ENCODE measurements at regions not wholly inside any gene's neighbourhood (a gene's known extent, or its start where the extent isn't known, plus 50 kb on each side); places are given as distances from the start of the nearest gene placed in this dataset.

DNA sequence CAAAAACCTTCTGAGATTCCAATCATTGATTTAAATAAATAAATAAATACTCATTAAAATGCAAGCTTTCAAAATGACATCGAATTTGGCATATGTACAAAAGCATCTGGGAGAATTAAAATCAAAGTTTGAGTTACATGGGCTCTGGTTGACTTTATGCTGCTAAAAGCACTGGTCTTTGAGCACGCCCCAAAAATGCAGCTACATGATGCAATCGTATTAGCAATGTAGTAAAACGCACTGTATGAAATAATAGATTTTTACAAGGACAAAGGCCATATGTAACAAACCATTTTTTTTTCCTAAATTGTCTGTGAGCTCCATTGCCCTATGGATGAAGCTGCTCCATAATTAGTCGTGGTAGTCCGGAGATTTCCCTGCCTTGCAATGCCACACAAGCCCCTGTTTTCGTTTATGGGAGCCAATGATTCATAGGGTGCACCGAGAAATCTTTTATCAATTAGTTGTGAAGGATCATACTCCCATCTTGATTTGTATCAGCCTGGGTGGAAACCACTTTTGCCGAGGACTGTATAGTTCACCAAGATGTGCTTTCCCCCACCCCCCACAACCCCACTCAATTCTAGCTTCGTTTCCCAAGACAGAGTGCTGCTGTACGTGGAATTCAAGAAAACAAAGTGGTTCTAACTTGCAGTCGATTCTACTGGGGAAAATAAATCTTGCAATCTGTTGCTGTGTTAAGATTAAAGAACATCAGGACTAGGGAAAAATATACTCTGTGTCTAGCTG, 268.4 kb downstream of the IRS1 start:
- no peak for ATAC-seq (ENCODE audit: insufficient read depth, low FRiP score)
- WGBS, 2 donors = 81 to 89% methylated on average over 12 of the region's 12 CpGs
- Histone ChIP-seq H3K9ac (ENCODE audit: insufficient read depth in 1 of 2, low read length in 2 of 2) (no peak overlapping the region), H3K4me3 (no peak overlapping the region), H3K36me3 (ENCODE audit: control insufficient read depth in 4 of 4, insufficient read depth in 4 of 4, low read length in 4 of 4) (no peaks in the 10 kb centered on the region), H3K27ac (ENCODE audit: low read depth in 1 of 2, low read length in 1 of 2) (no peak overlapping the region), H3K27me3 (ENCODE audit: control insufficient read depth in 3 of 3, insufficient read depth in 3 of 3, low read length in 2 of 3) (no peaks in the 10 kb centered on the region), H3K9me3 (ENCODE audit: control insufficient read depth in 4 of 4, insufficient read depth in 3 of 4, low read length in 3 of 4) (no peaks in the 10 kb centered on the region), H3K4me1 (ENCODE audit: control insufficient read depth in 5 of 5, insufficient read depth in 5 of 5, low read length in 5 of 5) (peaks cover 0 to 7% (median 3%) of the 10 kb centered on the region in 5 donors)
- TF ChIP-seq, protein P1, sequence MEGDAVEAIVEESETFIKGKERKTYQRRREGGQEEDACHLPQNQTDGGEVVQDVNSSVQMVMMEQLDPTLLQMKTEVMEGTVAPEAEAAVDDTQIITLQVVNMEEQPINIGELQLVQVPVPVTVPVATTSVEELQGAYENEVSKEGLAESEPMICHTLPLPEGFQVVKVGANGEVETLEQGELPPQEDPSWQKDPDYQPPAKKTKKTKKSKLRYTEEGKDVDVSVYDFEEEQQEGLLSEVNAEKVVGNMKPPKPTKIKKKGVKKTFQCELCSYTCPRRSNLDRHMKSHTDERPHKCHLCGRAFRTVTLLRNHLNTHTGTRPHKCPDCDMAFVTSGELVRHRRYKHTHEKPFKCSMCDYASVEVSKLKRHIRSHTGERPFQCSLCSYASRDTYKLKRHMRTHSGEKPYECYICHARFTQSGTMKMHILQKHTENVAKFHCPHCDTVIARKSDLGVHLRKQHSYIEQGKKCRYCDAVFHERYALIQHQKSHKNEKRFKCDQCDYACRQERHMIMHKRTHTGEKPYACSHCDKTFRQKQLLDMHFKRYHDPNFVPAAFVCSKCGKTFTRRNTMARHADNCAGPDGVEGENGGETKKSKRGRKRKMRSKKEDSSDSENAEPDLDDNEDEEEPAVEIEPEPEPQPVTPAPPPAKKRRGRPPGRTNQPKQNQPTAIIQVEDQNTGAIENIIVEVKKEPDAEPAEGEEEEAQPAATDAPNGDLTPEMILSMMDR (IDR thresholded peaks at IDR 0.05; ENCODE audit: control extremely low read depth, extremely low read depth) = no peak
- DNase-seq = peak in 2 of 3 donors; percentile 45 to 46

DNA sequence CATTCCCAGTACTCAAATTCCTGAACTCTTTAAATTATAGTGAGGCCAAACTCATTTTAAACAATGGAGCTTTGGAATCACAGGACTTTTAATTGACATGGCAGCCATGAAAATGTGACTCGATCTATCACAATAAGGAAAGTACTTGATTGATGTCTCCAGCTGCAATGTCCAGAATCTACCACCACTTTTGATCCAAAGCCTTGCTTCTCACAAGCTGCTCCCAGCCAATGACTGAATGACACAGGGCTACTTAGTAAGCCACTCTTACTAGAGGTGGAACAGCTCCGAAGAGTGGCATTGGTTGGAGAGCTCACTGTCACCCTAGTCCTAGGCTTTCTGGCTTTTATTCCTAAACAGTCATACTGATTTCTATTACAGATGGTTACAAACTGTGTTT, 270.1 kb downstream of the IRS1 start:
- no peak for ATAC-seq (ENCODE audit: insufficient read depth, low FRiP score)
- H3K9me3 ChIP-seq (ENCODE audit: control insufficient read depth in 4 of 4, insufficient read depth in 3 of 4, low read length in 3 of 4) = no peaks in the 10 kb centered on the region
- H3K4me1 ChIP-seq (ENCODE audit: control insufficient read depth in 5 of 5, insufficient read depth in 5 of 5, low read length in 5 of 5) = peaks cover 0 to 8% (median 0%) of the 10 kb centered on the region in 5 donors
- 89 to 93% methylated on average over 2 of the region's 2 CpGs for WGBS, 2 donors
- H3K9ac ChIP-seq (ENCODE audit: insufficient read depth in 1 of 2, low read length in 2 of 2) = no peak overlapping the region
- DNase-seq = no peak
- no peak overlapping the region for H3K4me3 ChIP-seq
- no peak overlapping the region for H3K27ac ChIP-seq (ENCODE audit: low read depth in 1 of 2, low read length in 1 of 2)
- no peaks in the 10 kb centered on the region for H3K27me3 ChIP-seq (ENCODE audit: control insufficient read depth in 3 of 3, insufficient read depth in 3 of 3, low read length in 2 of 3)
- H3K36me3 ChIP-seq (ENCODE audit: control insufficient read depth in 4 of 4, insufficient read depth in 4 of 4, low read length in 4 of 4) = no peaks in the 10 kb centered on the region
- TF ChIP-seq, protein P1 (IDR thresholded peaks at IDR 0.05; ENCODE audit: control extremely low read depth, extremely low read depth) = no peak

DNA sequence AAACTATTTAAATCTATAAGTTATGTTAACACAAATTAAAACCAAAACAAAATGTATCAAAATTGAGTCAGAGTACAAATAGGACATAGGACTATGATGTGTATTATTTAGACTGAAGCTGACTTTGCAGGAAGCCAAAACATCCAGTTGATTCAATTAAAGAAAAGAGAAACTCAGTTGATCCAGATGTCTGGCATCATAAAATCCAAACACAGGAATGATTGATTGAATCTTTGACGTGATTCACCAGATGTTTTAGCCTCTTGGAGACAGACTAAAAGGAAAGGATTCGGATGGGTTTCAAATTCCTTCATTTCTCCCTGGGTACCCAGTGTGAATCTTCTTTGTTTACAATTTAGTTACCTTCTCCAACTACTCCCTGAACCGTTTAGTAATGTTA, 272.9 kb downstream of the IRS1 start:
- peaks cover 0 to 14% (median 0%) of the 10 kb centered on the region in 5 donors for H3K4me1 ChIP-seq (ENCODE audit: control insufficient read depth in 5 of 5, insufficient read depth in 5 of 5, low read length in 5 of 5)
- no peak for ATAC-seq (ENCODE audit: insufficient read depth, low FRiP score)
- no peaks in the 10 kb centered on the region for H3K27me3 ChIP-seq (ENCODE audit: control insufficient read depth in 3 of 3, insufficient read depth in 3 of 3, low read length in 2 of 3)
- no peak overlapping the region for H3K4me3 ChIP-seq
- H3K9me3 ChIP-seq (ENCODE audit: control insufficient read depth in 4 of 4, insufficient read depth in 3 of 4, low read length in 3 of 4) = no peaks in the 10 kb centered on the region
- TF ChIP-seq, protein P1 (IDR thresholded peaks at IDR 0.05; ENCODE audit: control extremely low read depth, extremely low read depth) = no peak
- no peak overlapping the region for H3K27ac ChIP-seq (ENCODE audit: low read depth in 1 of 2, low read length in 1 of 2)
- 51 to 63% methylated on average over 3 of the region's 3 CpGs for WGBS, 2 donors
- H3K36me3 ChIP-seq (ENCODE audit: control insufficient read depth in 4 of 4, insufficient read depth in 4 of 4, low read length in 4 of 4) = no peaks in the 10 kb centered on the region
- no peak overlapping the region for H3K9ac ChIP-seq (ENCODE audit: insufficient read depth in 1 of 2, low read length in 2 of 2)
- peak in 2 of 3 donors; percentile 36 to 46 for DNase-seq

Data from lung (tissue), 11 donors.